Fibroblast of villous mesenchyme (primary cell): ENCODE measurements at regions not wholly inside any gene's neighbourhood (a gene's known extent, or its start where the extent isn't known, plus 50 kb on each side); places are given as distances from the start of the nearest gene placed in this dataset.

Source experiments
- DNase-seq: peaks from one replicate; pipeline ENCODE4 v3.0.0-alpha.2; 2010; ENCODE audit warnings: low read depth
- H3K4me3 ChIP-seq: 2 replicates; pipeline ENCODE4 v1.5.1; 2011; ENCODE audit warnings: low read depth, mild to moderate bottlenecking, low read length
- TF ChIP-seq, protein P1 (sequence below): IDR thresholded peaks from 2 replicates; pipeline ENCODE4 v1.5.1; 2012; ENCODE audit warnings: low read depth, mild to moderate bottlenecking, low read length; ENCODE audit not compliant: insufficient read depth

DNA sequence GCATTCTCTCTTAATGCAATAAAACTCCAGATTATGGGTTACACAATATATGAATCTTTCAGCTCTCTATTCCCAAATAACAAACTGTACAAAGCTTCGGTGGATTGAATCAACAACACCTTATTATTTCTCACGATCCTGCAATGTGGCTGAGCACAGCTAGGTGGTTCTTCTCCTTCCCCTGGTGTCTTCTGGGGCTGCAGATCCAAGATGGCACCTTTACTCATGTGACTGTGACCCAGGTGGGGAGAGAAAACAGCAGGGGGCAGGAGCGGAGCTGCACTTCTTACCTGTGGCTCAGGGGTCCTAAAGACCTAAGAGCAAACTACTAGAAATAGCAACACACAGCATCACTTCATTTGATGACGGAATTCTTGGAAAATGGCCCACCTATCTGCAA lies 233.1 kb downstream of the IRX1 start:
- TF ChIP-seq, protein P1, sequence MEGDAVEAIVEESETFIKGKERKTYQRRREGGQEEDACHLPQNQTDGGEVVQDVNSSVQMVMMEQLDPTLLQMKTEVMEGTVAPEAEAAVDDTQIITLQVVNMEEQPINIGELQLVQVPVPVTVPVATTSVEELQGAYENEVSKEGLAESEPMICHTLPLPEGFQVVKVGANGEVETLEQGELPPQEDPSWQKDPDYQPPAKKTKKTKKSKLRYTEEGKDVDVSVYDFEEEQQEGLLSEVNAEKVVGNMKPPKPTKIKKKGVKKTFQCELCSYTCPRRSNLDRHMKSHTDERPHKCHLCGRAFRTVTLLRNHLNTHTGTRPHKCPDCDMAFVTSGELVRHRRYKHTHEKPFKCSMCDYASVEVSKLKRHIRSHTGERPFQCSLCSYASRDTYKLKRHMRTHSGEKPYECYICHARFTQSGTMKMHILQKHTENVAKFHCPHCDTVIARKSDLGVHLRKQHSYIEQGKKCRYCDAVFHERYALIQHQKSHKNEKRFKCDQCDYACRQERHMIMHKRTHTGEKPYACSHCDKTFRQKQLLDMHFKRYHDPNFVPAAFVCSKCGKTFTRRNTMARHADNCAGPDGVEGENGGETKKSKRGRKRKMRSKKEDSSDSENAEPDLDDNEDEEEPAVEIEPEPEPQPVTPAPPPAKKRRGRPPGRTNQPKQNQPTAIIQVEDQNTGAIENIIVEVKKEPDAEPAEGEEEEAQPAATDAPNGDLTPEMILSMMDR: no peak
- DNase-seq: no peak
- H3K4me3 ChIP-seq: no peak overlapping the region

DNA sequence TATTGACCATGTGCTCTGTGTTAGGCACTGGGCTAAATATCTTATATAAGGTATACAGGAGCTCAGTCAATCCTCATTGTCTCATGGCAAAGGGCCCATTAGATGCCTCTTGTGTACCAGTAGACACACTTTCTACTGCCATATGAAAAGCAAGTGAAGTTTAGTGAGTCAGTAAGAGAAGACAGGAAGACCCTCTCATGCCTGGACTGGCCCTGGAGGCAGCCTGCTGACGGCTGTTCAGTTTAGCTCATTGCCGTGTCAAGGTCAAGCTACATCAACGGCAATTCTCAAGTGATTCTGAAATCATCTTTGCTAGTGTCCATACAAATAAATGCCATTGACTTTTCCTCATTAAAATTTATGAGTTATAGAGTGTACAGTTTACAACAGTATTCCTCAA lies 237.9 kb downstream of the IRX1 start:
- TF ChIP-seq, protein P1: no peak
- H3K4me3 ChIP-seq: no peak overlapping the region

DNA sequence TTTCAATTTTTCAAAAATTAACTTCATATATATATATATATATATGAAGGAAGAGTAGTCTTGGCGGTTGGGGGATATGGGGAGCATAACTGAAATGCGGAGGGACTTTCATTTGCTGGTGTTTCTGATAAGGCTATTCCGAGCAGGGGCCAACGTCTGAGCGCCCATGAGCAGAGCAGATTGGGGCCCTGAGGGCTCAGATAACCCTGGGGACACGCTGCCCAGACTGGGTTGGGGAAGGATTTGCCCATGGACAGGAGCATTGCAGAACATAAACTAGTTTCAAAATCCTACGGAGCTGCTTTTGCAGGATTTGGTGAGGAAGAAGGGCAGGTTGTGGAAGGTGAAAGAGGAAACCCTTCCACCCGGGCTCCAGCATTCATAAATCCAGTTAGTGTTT lies 240.2 kb downstream of the IRX1 start:
- DNase-seq: no peak
- no peak overlapping the region for H3K4me3 ChIP-seq
- TF ChIP-seq, protein P1: no peak

More for the DNA sequence above, 237.9 kb downstream of the IRX1 start:
- no peak for DNase-seq

DNA sequence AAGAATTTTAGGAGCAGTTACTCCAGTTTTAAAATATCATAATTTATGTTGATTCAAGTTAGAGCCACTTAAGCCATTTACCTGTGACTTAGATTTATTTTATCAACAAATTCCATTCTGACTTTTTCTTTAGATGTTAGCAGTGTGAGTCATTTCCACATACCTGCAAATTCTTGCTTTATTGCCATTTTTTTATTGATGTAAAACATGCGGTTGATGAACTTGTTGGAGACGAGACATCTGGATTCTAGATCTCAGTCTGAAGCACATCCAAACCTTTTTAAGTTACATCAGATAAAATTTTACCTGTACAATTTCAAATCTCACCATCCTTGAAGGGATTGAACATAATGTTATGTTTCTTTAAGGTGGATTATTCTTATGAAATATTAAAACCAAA lies 240.9 kb downstream of the IRX1 start:
- no peak for DNase-seq
- TF ChIP-seq, protein P1: no peak
- H3K4me3 ChIP-seq: no peak overlapping the region

DNA sequence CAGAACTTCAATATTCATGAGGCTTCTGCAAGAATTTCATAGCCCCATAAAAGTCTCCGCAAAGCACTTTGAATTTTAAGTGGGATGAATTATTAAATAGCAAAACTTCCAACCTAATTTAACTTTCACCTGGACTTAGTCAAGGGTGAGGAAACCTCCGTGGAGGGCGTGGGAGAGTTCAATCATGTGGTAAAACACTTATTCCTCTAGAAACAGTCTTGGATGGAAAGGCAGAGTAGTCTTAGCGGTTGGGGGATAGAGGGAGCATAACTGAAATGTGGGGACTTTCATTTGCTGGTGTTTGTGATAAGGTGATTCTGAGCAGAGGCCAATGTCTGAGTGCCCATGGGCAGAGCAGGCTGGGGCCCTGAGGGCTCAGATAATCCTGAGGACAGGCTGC lies 241.9 kb downstream of the IRX1 start:
- DNase-seq: no peak
- TF ChIP-seq, protein P1: no peak
- H3K4me3 ChIP-seq: no peak overlapping the region

DNA sequence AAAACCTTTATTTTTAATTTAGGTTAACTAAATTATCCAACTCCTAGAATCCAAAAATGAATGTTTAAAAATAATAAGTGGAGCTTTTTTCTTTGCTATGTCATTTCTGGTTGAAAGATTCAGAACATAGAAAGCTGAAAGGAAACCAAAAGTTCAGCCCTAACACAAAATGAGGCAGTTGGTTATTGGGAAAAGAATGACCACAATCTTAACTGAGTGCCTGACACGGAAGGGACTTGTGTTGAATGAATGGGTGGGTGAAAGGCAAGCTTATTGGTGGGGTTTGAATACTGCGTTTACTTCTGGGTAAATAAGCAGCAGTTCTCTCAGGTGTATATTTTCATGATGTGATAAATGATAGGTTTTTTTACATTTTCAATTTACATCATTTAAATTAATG lies 243.5 kb downstream of the IRX1 start:
- TF ChIP-seq, protein P1: no peak
- no peak for DNase-seq
- no peak overlapping the region for H3K4me3 ChIP-seq

DNA sequence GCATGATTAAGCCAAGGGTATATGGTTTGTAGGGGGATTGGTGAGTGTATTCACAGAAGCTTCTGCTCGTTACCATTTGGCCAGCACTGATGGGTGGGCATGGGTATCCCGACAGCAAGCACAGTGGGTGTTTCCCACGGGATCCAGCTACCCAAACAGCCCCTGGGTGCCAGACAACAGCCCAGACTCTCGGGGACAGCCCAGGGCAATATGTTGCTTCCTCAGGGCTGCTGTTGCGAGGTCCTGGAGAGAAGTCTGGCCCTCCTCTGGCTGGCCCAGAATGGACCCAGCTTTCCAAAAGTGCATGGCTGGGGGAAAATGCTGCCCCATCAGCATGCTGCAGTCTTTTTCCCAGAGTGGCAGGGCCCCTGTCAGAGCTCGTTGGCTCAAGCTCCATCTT lies 247.0 kb downstream of the IRX1 start:
- TF ChIP-seq, protein P1: no peak
- H3K4me3 ChIP-seq: no peak overlapping the region
- no peak for DNase-seq
